Activated CD4-positive, alpha-beta T cell treated with anti-CD3 and anti-CD28 coated beads for 36 hours (primary cell): ENCODE measurements at regions not wholly inside any gene's neighbourhood (a gene's known extent, or its start where the extent isn't known, plus 50 kb on each side); places are given as distances from the start of the nearest gene placed in this dataset.
"Not testable (repeated sequence)": the region's sequence is repeated elsewhere in the genome, so short reads cannot be mapped to it uniquely, and the experiment has no call there.

ENCODE experiments used
- ATAC-seq: fragments of 200-7000 bp; cut with Tn5 transposase; one replicate; pipeline ENCODE4 v1.10.0; 2021; ENCODE audit warnings: mild to moderate bottlenecking, moderate library complexity
- CTCF ChIA-PET: fragments of 350-600 bp; sonication (Branson Sonifier 250); formaldehyde crosslinking; loops from one replicate; lab custom pipeline; 2021; ENCODE audit warnings: antibody characterized with exemption; lab: Charles Lee
- POLR2A ChIA-PET: fragments of 350-600 bp; sonication (Branson Sonifier 250); formaldehyde crosslinking; loops from one replicate; lab custom pipeline; 2021; ENCODE audit warnings: antibody characterized with exemption, inconsistent platforms; lab: Charles Lee
- DNase-seq: peaks from one replicate; pipeline ENCODE4 v3.0.0-alpha.2; 2020
- H3K27ac Mint-ChIP-seq: one replicate; pipeline ENCODE4 v1.8.0; 2021; ENCODE audit warnings: mixed read lengths
- H3K27me3 Mint-ChIP-seq: one replicate; pipeline ENCODE4 v1.8.0; 2021; ENCODE audit warnings: mixed read lengths
- H3K36me3 Mint-ChIP-seq: one replicate; pipeline ENCODE4 v1.8.0; 2021; ENCODE audit warnings: low read depth, mixed read lengths
- H3K4me1 Mint-ChIP-seq: one replicate; pipeline ENCODE4 v1.8.0; 2021; ENCODE audit warnings: mixed read lengths
- H3K4me3 Mint-ChIP-seq: one replicate; pipeline ENCODE4 v1.8.0; 2021; ENCODE audit warnings: mild to moderate bottlenecking, moderate library complexity, mixed read lengths
- H3K9me3 Mint-ChIP-seq: one replicate; pipeline ENCODE4 v1.8.0; 2021; ENCODE audit warnings: low read depth, mixed read lengths
- intact Hi-C, 2 experiments: fragments of 100-400 bp; cut with DNase I in 1 of 2; cut with micrococcal nuclease in 1 of 2; formaldehyde crosslinking; loops; one replicate each; pipeline versions ENCODE4 v1.14.2 to v1.15.1; 2022 to 2024; cut with DNase I, micrococcal nuclease

DNA sequence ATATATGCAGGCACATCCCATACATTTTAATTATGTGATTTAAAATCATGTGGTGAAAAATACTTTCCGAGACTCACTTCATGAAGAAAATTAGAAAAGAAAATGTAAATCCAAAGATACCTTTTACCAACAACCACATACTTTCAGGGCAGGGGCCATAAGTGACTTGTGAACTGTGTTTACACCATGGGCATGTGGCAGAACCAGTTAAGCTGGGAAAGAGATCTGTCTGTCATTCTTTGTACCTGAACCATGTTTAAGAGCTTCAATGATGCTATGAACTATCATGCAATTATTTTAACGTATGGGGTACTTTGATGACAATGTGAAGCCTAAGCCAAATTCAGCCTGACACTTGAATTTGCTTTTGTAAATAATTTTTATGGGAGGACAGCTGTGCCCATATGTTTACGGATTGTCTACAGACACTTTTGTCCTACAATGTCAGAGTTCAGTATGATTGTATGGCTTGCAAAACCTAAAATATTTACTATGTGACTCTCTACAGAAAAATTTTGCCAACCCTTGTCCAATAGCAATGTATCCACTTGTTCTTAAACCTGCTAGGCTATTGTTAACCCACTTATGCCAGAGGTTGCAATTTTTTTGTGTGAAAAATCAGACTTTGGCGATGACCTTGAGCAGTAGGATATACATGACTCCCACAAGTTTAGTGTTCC is 654.6 kb downstream of the TNS3 start:
- Mint-ChIP-seq H3K9me3 (peaks cover 3% of the 10 kb centered on the region), H3K27me3 (no peaks in the 10 kb centered on the region), H3K4me3 (no peak overlapping the region), H3K27ac (no peak overlapping the region), H3K4me1 (no peaks in the 10 kb centered on the region), H3K36me3 (no peaks in the 10 kb centered on the region)
- ATAC-seq = no peak
- intact Hi-C loops = no loop called here
- POLR2A ChIA-PET = no interaction called here
- no peak for DNase-seq
- CTCF ChIA-PET = interaction anchor here (0.7 to 1.2 kb wide), 2 partner anchors 9 to 57 kb away, joined by 3 read pairs; no protein-coding TSS in a partner anchor

DNA sequence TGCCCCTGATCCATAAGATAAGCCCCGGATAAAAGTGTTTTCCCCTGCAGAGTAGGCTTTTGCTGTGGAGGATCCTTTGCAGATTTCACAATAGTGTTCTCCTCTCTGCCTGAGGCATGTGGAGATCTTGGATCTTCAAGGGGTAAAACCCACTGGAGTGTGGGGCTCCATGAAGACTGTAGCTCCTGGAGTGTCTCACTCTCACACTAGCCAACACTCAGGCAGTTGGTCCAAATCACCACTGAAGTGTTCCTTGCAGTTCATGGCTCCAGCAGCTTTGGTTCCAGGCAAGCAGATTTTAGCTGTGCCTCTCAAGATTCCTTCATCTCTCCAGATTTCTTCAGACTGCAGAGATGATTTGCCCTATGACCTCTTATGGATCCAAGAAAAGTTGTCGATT is 665.3 kb downstream of the TNS3 start:
- ChIA-PET CTCF (no interaction called here), POLR2A (no interaction called here)
- no peaks in the 10 kb centered on the region for H3K4me1 Mint-ChIP-seq
- H3K36me3 Mint-ChIP-seq = no peaks in the 10 kb centered on the region
- H3K27me3 Mint-ChIP-seq = no peaks in the 10 kb centered on the region
- intact Hi-C loops = no loop called here
- H3K9me3 Mint-ChIP-seq = peaks cover 4% of the 10 kb centered on the region
- no peak overlapping the region for H3K4me3 Mint-ChIP-seq
- DNase-seq (no peak), ATAC-seq (no peak)
- H3K27ac Mint-ChIP-seq = no peak overlapping the region

- no peak overlapping the region for H3K4me3 Mint-ChIP-seq
- H3K9me3 Mint-ChIP-seq = peaks cover 4% of the 10 kb centered on the region
- POLR2A ChIA-PET = no interaction called here
These were observed 669.2 kb downstream of the TNS3 start for GRCh38 chr7:46912692-46913091.

GRCh38 chr7:46909601-46910051 is 672.3 kb downstream of the TNS3 start:
- no peak for DNase-seq
- Mint-ChIP-seq H3K27me3 (no peaks in the 10 kb centered on the region), H3K9me3 (peaks cover 4% of the 10 kb centered on the region), H3K4me1 (no peaks in the 10 kb centered on the region), H3K36me3 (no peaks in the 10 kb centered on the region), H3K4me3 (no peak overlapping the region), H3K27ac (no peak overlapping the region)
- intact Hi-C loops = no loop called here
- no peak for ATAC-seq
- CTCF ChIA-PET = no interaction called here
- POLR2A ChIA-PET = no interaction called here

More at GRCh38 chr7:46912692-46913091, 669.2 kb downstream of the TNS3 start:
- Mint-ChIP-seq H3K4me1 (no peaks in the 10 kb centered on the region), H3K27ac (no peak overlapping the region), H3K27me3 (no peaks in the 10 kb centered on the region), H3K36me3 (no peaks in the 10 kb centered on the region)
- intact Hi-C loops = no loop called here
- ATAC-seq (no peak), DNase-seq (no peak)
- CTCF ChIA-PET = no interaction called here

DNA sequence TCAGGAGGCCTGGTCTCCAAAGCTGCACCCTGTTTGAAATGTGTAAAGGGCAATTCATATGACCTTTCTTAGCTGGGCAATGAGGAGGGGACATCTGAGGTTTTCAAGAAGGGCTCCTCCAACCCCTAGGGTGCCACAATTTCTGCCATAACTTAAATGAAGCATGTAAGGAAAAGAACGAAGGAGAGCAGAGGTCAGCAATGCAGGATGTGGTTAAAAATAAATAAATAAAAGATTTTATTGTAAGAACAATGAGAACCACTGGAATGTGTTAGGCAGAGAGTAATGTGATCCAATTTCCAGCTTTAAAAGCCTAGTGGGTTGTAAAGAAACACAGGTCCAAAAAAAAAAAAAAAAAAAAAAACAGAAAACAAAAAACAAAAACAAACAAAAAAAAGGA is 673.1 kb downstream of the TNS3 start:
- CTCF ChIA-PET = no interaction called here
- Mint-ChIP-seq H3K27ac (no peak overlapping the region), H3K27me3 (no peaks in the 10 kb centered on the region), H3K9me3 (peaks cover 4% of the 10 kb centered on the region), H3K4me1 (no peaks in the 10 kb centered on the region), H3K4me3 (no peak overlapping the region), H3K36me3 (no peaks in the 10 kb centered on the region)
- POLR2A ChIA-PET = no interaction called here
- intact Hi-C loops = no loop called here
- ATAC-seq (no peak), DNase-seq (no peak)

- CTCF ChIA-PET, H3K4me3 Mint-ChIP-seq, DNase-seq, POLR2A ChIA-PET, H3K4me1 Mint-ChIP-seq, H3K9me3 Mint-ChIP-seq, H3K36me3 Mint-ChIP-seq, H3K27me3 Mint-ChIP-seq, intact Hi-C loops, ATAC-seq, H3K27ac Mint-ChIP-seq: not testable (repeated sequence)
These were observed 677.4 kb downstream of the TNS3 start for GRCh38 chr7:46904523-46904922.

GRCh38 chr7:46902463-46902862 is 679.4 kb downstream of the TNS3 start:
- POLR2A ChIA-PET = no interaction called here
- CTCF ChIA-PET = no interaction called here

DNA sequence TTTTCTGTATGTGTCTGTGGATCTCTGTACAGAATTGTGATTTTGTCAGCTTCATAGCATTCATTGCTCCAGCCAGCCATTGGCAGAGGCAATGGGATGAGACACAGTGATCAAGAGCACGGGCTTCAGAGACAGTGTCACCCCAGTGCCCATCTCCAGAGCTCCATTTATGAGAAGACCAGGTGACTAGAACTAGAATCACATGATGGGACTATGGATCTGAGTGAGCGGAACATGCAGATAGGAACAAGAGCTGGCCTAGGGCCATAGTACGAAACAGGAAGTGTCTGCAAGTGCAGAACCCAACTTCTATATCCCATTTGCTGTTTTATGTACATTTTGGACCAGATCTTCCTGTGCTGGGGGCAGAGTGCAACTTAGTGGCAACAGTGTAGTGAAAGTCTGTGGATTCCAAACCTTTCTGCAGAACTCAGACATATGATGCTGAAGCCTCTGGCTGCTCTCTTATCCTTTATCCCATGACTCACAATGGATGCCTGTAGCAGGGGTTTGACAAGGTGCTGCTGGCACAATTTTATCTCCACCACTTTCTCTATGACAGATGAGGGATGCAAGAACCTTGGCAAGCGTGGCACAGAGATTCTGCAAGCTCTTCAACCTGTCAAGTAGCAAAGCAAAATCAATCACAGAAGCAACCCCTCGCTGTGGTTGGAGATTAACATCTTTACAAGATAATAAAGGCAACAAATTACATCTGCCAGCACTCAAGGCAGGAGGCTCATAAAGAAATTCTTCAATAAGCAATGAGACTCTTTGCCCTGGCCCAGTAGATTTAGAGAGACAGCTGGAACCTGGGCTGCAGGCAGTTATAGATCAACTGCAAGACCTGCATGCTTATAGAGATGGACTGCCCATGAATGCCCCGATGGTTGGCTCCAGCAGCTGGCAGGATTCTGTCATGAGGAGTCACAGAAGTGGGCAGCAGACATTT is 681.3 kb downstream of the TNS3 start:
- DNase-seq (no peak), ATAC-seq (no peak)
- ChIA-PET CTCF (no interaction called here), POLR2A (no interaction called here)
- intact Hi-C loops = no loop called here
- H3K36me3 Mint-ChIP-seq = no peaks in the 10 kb centered on the region
- no peak overlapping the region for H3K27ac Mint-ChIP-seq
- no peaks in the 10 kb centered on the region for H3K4me1 Mint-ChIP-seq
- H3K9me3 Mint-ChIP-seq = peaks cover 12% of the 10 kb centered on the region
- no peak overlapping the region for H3K4me3 Mint-ChIP-seq
- no peaks in the 10 kb centered on the region for H3K27me3 Mint-ChIP-seq

More at GRCh38 chr7:46902463-46902862, 679.4 kb downstream of the TNS3 start:
- intact Hi-C loops = no loop called here
- Mint-ChIP-seq H3K9me3 (peaks cover 11% of the 10 kb centered on the region), H3K4me1 (no peaks in the 10 kb centered on the region), H3K4me3 (no peak overlapping the region), H3K36me3 (no peaks in the 10 kb centered on the region), H3K27ac (no peak overlapping the region), H3K27me3 (no peaks in the 10 kb centered on the region)
- ATAC-seq (no peak), DNase-seq (no peak)

GRCh38 chr7:46897381-46897780 is 684.5 kb downstream of the TNS3 start:
- Mint-ChIP-seq H3K4me1 (no peaks in the 10 kb centered on the region), H3K4me3 (no peak overlapping the region), H3K36me3 (no peaks in the 10 kb centered on the region), H3K9me3 (peaks cover 12% of the 10 kb centered on the region), H3K27me3 (no peaks in the 10 kb centered on the region), H3K27ac (no peak overlapping the region)
- DNase-seq (no peak), ATAC-seq (no peak)
- intact Hi-C loops = no loop called here
- ChIA-PET POLR2A (no interaction called here), CTCF (no interaction called here)

GRCh38 chr7:46886669-46887374 is 695.1 kb downstream of the TNS3 start:
- POLR2A ChIA-PET = no interaction called here

DNA sequence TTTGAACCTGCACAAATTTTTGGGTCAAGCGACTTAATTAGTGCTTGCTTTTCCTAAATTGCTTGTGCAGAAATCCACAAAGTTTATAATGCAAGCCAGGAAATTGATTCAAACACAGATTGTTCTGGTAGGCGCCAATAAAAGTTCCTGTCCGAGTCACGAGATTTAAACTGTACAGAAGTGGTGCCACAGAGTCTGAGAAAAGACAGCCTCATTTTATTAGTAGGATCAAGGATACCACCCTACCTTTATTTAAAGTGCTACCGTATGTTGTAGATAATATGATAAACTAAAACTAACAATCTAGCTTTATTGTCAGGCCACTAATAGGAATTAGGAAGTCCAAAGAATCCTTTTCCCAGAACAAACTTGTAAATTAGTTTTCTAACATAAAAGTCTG is 696.7 kb downstream of the TNS3 start:
- ChIA-PET CTCF (no interaction called here), POLR2A (no interaction called here)
- no peaks in the 10 kb centered on the region for H3K36me3 Mint-ChIP-seq
- H3K27ac Mint-ChIP-seq = no peak overlapping the region
- intact Hi-C loops = no loop called here
- H3K27me3 Mint-ChIP-seq = no peaks in the 10 kb centered on the region
- no peaks in the 10 kb centered on the region for H3K4me1 Mint-ChIP-seq
- no peak for ATAC-seq
- DNase-seq = no peak
- H3K4me3 Mint-ChIP-seq = no peak overlapping the region
- peaks cover 10% of the 10 kb centered on the region for H3K9me3 Mint-ChIP-seq

More at GRCh38 chr7:46886669-46887374, 695.1 kb downstream of the TNS3 start:
- intact Hi-C loops = no loop called here
- CTCF ChIA-PET = no interaction called here
- H3K4me3 Mint-ChIP-seq = no peak overlapping the region
- ATAC-seq (no peak), DNase-seq (no peak)
- H3K4me1 Mint-ChIP-seq = no peaks in the 10 kb centered on the region
- no peak overlapping the region for H3K27ac Mint-ChIP-seq
- peaks cover 10% of the 10 kb centered on the region for H3K9me3 Mint-ChIP-seq
- H3K36me3 Mint-ChIP-seq = no peaks in the 10 kb centered on the region
- H3K27me3 Mint-ChIP-seq = no peaks in the 10 kb centered on the region
